ENCODE measurements at regions not wholly inside any gene's neighbourhood (a gene's known extent, or its start where the extent isn't known, plus 50 kb on each side); places are given as distances from the start of the nearest gene placed in this dataset.
"Not testable (repeated sequence)": the region's sequence is repeated elsewhere in the genome, so short reads cannot be mapped to it uniquely, and the experiment has no call there.

DNA sequence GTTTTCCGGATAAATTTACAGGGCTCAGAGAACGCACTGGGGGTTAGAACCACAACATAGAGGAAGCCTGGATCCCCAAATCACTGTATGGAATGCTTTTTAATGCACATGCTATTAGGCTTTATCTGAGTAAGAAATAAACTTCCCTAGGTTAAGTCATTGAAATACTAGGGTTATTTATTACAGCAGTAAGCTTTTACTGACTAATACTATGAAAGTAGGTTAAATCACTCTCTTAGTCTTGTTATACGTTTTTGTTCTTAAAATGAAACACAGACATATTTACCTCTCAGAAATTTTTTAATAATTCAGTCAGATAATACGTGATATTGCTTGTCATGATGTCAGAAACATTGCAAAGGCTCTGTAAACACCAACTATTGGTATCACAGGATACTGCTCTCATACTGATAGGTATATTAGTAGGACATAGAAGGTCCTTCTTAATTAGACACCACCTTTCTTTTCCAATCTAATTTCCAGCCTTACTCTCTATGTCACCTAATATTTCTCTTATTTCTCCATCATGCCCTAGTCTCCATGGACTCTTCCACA, 162.7 kb upstream of the NYAP2 start:
- no peak for DNase-seq

DNA sequence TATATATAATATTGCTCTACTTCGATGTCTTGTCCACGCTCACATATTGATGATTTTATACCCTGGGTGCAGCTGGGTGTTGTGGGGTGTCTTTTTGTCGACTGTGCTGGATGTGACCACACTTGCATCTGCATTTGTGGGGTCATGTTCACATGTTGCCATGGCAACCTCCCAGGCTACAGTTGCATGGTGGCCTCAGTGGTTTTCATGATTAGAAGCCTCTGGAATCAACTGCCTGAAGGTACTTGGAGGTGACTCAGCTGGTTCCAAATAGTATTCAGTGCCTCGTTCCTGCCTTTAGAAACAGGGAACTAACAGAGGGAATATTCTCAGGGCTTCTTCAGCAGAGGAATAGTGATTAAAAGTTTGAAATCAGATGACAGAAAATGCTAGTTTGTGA, 166.3 kb upstream of the NYAP2 start:
- no peak for DNase-seq

DNA sequence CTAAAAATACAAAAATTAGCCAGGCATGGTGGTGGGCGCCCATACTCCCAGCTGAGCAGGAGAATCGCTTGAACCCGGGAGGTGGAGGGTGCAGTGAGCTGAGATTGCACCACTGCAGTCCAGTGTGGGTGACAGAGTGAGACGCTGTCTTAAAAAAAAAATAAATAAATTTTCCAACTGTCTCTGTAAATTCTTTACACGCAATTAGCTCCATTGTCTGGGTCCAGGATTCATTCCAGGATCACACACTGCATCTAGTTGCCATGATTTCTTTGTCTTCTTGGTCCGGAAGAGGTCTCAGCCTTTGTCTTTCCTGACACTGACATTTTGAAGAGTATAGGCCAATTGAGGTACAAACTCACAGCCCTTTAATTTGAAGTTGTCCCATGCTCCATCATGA, 167.6 kb upstream of the NYAP2 start:
- DNase-seq, result no peak

DNA sequence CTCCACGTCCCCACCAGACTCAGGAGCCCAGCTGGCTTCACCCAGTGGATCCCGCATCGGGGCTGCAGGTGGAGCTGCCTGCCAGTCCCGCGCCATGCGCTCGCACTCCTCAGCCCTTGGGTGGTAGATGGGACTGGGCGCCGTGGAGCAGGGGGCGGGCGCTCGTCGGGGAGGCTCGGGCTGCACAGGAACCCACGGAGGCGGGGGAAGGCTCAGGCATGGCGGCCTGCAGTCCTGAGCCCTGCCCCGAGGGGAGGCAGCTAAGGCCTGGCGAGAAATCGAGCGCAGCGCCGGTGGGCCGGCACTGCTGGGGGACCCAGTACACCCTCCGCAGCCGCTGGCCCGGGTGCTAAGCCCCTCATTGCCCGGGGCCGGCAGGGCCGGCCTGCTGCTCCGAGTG, 170.2 kb upstream of the NYAP2 start:
- not testable (repeated sequence) for DNase-seq

DNA sequence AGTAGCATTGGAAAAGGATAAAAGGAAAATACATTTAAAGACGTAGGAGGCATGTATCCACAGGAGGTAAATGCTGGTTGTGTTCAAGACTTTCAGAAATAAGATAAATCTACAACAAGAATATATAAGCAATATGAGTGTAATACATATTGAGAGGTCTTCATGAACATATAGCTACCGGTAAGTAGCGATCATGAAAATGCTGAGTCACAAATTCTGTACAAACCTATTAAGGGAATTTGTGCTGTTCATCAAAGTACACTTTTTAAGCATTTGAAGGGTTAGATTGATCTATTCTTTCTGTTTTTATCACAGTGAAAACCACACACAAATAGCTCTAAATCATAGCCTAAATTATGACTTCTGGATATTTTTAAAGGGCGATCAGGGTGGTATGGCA, 173.1 kb upstream of the NYAP2 start:
- no peak for DNase-seq

DNA sequence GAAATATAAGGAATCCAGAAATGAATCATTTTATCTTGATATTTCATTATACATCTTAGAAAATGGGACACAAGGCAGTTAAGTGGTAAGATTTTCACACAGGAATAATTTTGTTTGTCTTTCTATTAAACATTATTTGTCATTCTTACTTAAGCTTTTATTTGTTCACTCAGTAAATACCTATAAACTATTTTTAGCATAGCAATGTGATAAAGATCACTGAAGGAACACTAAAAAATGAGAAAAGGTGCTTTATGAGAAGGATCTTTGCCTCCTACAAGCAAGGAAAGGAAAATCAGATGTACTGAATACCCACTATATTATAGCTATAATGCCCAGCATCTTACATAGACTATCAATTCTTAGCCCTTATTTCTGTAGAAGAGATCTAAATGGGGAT, 176.2 kb upstream of the NYAP2 start:
- DNase-seq, result no peak

DNA sequence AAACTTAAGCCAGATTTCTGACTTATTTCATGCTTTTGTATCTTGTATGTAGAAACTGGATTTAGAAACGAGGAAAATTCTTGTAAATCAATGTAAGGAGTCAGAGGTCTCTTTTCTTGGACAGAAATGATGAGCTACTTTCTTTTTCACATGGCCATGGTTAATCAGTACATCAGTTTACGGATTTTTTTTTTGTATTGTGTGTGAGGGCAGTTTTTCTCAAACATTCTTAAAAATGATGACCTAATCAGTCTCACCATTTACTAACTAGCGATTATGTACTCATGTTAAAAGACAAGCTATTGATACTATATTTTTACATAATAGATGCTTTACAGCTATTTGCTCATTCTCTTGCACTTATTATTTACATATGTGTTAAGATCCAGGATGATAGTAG, 165.2 kb upstream of the DOCK10 start:
- no peak for DNase-seq

DNA sequence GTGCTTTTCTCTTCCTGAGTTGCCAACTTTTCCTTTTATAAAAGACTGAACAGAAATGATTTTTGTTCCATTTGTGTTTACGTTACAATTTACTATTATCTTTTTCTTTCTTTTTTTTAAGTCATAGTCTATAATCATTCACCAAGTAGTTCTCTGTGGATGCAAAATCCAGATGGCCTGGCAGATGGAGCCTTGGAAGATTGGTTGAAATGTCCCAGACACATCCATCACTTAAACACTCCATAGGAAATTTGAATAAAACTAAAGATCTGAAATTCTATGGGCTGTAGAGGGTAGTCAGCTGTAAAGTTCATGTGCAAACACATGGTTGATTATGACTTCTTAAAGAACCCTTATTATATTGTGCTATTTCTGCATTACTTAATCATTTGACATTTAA, 164.8 kb upstream of the DOCK10 start:
- DNase-seq, result no peak

DNA sequence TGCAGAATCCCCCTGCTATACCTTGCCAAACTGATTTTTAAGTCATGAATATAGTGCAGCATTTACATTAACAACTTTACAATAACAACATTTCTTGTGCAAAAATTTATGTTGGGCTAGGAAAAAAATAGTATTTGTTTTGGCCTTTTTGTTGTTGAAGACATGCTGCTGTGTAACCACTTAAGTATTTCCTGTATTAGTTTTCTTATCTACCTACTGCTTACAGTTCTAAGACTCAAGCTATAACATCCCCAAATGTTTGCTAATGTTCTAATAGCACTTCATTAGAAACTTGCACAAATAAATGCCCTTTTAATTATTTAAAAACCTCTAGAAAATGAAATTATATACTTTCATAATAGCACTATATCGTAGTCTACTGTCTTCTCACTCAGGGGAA, 154.3 kb upstream of the DOCK10 start:
- DNase-seq, result no peak

DNA sequence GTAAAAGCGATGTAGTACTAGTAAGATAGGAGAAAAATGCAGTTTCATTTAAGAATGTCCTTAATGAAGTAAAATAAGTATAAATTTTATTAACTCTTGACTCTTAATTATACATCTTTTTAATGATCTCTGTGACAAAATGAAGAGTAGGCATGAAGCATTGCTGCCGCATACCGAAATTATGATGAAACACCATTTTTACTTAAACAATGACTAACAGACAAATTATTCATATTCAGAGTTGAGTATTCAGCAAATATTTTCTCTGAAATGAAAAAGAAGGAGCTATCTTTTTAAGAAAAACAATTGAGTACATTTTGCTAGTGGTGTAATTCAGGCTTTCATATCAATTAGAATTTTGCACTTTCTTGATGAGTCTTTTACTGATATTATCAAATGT, 150.6 kb upstream of the DOCK10 start:
- DNase-seq, result no peak

DNA sequence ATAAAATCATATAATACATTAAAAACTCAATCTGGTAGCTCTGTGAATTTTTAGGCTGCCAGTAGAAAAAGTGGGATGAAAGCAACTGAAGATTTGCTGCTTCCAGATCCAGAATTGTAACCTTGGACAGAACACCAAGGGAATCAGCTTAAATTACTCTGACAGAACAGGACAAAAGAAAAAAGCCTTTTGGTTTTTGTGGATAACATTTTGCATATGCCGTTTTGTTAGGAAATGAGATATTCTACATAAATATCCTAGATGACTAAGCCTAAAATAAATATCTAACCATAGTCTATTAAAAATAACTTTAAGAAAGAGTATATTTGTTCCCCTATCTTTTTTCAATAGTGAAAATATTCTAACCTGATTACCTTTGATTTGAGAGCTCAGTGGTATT, 148.7 kb upstream of the DOCK10 start:
- no peak for DNase-seq

DNA sequence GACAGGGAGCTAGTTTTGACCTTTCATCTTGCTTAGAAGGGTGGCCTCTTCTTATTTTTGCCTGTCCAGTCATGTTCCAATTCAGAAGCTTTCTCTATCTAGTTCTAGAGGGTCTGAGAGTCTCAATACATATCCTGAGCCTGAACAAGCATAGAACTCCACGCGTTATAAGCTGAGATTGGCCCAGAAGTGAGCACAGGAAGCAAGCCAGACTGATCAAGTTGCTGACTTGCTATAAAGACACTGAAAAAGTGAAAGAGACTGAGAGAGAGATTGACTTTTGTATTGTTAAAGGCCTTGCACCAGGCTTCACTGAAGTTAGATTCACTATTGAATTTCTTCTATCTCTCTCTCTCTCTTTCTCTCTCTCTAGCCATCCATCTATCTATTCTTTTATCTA, 142.7 kb upstream of the DOCK10 start:
- DNase-seq, result no peak

DNA sequence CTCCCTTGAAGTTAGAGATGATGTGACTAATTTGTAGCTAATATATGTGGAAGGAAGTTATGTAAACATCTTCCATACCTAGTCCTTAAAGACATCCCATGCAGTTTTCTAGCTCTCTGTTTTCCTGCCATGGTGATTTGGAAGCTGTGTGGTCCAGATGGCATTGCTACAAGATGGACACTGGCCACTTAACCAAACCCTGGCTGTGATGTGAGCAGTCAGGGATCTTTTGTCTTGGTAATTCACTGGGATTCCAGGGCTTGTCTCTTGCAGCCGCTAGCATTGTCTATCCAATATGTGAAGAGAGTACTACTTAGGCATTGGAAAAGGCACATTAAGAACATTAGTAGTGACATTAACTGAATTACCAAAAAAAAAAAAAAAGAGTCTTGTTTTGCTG, 139.9 kb upstream of the DOCK10 start:
- DNase-seq, result no peak

DNA sequence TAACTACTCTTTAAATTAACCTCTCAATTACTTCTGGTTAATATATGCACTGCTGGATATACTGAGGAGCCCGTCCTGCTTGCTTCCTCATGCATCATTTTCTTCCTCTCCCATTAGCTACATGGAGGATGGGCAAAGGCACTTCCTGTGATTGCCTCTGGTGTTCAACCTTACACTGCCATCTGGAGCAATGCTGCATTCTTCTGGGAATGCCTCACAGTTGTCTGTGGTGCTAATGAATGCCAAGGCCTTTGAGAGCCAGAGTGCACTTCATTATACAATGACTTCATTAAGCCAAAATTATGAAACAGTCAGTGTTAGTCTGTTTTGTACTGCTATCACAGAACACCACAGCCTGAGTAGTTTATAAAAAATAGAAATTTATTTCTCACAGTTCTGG, 134.8 kb upstream of the DOCK10 start:
- no peak for DNase-seq

DNA sequence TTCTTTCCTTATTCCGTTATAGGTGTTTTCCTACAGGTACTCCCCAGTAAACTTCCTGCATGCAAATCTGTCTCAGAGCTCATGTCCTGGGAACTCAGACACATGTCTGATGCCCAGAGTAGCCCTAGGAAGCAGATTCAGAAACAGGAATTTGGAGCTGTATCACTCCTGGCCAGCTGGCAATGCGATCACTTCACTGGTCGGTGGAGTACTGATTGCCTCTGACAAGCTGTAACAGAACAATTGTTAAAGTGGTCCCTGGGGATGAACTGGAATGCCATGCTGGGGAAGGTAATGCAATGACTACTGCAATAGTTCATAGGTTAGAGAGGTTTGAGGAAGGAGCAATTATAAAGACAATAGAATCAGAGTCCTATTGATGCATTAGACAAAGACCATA, 131.6 kb upstream of the DOCK10 start:
- no peak for DNase-seq

DNA sequence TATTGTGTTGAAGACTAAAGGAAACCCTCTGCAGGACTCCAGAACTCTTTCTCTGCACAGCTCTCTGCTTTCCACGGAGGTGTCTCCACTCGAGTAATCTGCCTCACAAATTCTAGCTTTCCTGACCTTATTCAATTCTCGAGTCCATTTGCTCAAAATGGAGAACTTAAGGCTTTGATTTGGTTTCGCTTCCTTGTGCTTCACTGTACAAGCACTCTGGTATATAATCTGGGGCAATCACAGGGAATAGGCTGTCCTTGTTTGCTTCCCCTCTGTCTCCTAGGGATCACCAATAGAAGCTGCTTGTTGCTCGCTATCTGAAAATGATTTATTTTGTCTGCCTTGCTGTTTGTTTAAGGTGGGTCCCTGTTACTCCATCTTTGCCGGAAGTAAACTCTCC, 129.1 kb upstream of the DOCK10 start:
- DNase-seq, result no peak

DNA sequence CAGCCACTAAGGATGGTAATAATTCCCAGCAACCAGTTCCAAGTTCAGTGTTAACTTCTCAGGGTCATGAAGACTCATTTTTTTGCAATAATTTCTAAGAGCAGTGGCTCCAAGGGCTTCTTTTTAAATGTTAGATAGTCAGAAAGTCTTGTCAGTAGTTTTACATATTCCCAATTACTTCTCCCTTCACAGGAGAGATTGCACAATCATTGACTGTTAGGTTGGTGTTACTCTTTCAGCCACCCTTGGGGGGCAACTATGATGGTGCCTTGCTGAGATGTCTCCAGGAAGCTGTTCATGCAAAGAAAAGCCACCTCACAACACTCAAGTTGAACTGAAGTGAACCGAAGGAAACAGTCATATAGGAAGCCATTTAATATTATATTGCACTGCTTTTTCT, 127.9 kb upstream of the DOCK10 start:
- DNase-seq, result no peak

DNA sequence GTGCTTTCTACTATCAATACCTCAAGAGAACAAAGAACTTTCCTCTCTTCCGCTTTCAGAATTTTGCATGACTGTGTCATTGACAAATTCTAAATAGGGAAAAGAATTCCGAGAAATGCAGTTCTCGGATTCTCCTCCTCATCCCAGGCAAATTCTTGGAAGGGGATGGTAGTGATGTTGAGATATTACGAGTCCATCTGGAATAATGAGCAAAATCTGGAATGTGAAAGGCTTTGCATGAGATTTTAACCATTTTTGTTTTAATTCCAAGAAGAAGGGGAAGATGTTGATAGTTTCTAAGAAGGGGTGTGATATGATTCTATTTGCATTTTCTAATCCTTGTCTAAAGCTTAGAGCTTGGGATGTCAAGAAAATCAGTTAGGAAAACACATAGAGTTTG, 127.1 kb upstream of the DOCK10 start:
- no peak for DNase-seq

DNA sequence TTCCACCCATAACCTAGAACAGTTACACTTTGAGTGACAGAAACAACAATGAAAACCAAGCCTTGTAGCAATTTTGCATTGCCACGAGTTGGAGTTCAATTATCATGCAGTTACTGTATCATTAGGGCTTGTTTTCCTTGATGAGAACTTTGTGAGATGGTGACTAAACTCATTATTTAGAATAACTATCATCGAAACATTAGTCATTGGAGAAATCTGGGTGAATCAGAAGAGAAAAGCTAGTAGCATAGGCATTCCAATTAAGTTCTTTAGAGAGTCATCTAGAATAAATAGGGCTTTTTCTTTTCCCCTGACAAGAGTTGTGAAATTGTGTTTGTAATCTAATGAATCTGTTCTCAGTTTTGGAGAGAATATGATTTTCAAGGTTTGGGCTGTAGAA, 122.8 kb upstream of the DOCK10 start:
- no peak for DNase-seq

DNA sequence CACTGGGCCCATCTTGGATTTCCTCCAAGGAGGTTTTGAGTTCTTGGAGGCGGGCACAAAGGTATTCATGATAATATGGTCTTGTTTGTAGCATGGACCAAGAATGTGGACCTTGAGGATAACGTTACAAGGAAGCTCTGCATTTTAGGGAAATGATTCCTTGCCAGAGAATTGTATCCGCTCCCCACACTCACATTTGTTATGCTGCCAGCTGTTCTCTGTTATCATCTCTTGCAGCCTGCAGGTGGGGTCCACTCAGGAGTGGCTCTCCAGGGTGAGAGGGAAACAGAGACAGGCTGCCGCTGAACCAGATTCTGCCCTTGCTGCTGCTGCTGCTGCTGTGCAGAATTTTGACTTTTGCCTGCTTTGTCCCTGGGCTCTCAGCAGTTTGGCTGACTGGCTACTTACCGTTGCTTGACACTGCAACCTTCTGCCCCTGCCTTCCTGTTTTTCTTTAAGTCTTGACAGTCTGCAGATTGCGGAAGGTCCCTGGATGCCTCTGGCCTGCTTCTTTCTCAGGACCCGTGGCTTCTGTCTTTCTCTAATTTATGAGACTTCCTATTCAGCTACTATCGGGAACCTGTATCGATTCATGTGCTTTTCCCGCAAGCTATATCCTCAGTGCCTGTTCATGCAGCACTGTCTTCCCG, 122.3 kb upstream of the DOCK10 start:
- no peak for DNase-seq

DNA sequence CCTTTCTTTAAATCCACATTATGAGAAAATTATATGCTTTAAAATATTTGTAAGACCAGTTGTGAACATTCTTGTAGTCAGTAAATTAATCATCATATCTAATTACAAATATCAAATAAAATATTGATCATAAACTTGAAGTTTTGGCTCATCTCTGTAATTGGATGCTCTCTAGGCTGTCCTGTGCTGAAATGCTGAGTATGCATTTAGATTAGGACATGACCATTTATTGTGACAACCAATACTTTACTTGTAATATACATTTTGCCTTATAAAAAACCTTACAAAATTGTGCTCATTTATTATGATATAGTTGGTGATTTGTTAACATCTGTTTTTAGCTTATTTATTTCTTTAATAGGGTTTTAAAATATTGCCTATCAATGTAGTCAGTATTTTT, 116.1 kb upstream of the DOCK10 start:
- no peak for DNase-seq

DNA sequence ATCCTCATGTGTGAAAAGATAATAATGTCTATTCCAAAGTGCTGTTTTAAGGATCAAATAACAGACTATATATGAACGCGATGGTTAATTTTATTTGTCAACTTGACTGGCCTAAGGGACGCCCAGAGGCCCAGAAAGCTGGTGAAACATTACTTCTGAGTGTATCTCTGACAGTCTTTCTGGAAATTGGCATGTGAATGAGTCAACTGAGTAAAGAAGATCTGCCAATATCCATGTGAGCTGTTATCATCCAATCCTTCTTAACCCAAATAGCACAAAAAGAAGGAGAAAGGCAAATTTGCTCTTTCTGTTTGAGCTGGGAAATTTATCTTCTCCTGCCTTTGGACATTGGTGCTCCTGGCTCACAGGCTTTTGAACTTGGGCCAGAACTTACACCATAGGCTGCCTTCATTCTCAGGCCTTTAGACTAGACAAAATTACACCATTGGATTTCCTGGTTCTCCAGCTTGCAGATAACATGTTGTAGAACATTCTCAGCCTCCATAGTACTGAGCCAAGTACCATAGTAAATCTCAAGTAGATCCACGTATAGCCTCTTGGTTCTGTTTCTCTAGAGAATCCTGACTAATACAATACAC, 114.7 kb upstream of the DOCK10 start:
- DNase-seq, result no peak

DNA sequence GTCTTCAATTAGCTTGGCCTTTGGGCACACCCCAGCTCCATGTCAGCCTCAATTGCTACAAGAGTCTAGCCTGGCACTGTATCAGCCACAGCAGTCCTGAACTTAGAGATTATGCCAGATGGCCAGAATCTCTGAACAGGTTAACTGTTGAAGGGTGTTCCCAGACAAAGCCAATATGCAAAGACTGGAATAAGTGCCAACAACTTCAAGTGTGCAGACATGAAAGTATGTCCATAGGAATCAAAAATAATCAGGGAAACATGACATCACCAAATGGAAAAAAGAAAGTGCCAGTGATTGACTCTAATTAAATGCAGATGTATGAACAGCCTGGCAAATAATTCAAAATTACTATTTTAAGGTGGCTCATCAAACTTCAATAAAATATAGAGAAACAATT, 98.5 kb upstream of the DOCK10 start:
- no peak for DNase-seq

DNA sequence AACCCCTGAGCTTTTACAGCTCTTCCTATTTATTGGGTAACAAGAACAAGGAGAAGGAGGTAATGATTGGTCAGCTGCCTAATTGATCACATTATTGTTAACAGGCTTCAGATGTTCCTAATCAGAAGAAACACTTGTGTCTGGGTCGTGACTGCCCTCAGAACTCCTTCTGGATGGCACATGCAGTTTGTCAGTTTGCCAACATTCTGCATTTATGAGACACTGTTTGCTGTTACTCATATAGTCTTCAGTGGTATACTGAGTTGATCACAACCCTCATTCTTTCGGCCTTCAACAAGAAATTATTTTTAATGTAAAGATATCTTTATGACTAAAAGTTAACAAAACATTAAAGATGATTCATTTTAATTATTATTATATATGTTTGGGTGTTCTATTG, 95.7 kb upstream of the DOCK10 start:
- DNase-seq, result no peak

DNA sequence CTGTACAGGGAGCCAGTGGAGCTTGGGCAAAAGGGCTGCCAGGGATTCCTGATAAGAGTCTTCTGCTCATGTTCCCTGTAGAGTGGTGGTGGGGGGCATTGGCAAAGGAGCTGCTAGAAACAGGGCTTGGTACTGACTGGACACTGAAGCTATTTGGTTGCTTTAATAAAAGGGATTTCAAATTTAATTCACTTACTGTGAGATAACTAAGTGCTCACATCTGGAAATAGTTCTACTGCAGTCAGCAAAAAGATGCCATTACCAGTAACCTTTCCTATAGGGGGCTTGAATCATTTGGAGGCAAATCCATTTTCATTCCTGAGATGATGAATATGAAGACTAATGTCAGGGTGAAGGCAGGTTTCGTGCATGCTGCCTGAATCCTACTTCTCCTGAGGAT, 94.3 kb upstream of the DOCK10 start:
- DNase-seq, result no peak

Data from activated CD4-positive, alpha-beta T cell treated with anti-CD3 and anti-CD28 coated beads for 48 hours (primary cell).